NCI-H187 treated with DMSO at 0.1 percent for 48 hours (cell line): ENCODE measurements at regions not wholly inside any gene's neighbourhood (a gene's known extent, or its start where the extent isn't known, plus 50 kb on each side); places are given as distances from the start of the nearest gene placed in this dataset.
A peak's percentile ranks its signal among the peaks of the same experiment; 100 is the strongest.
"Not testable (repeated sequence)": the region's sequence is repeated elsewhere in the genome, so short reads cannot be mapped to it uniquely, and the experiment has no call there.

Experiments
- DNase-seq: peaks from one replicate; lab custom pipeline; 2025; lab: John Stamatoyannopoulos, UW

- DNase-seq, result no peak
These were observed 156.4 kb upstream of the MAP3K1 start for GRCh38 chr5:56658972-56659371.

- DNase-seq, result no peak
These were observed 158.3 kb upstream of the MAP3K1 start for GRCh38 chr5:56656846-56657726.

GRCh38 chr5:56651893-56652292 lies 163.5 kb upstream of the MAP3K1 start:
- no peak for DNase-seq

- DNase-seq, result no peak
These were observed 165.0 kb upstream of the MAP3K1 start for GRCh38 chr5:56650386-56650785.

GRCh38 chr5:56649569-56649968 lies 165.8 kb upstream of the MAP3K1 start:
- no peak for DNase-seq

GRCh38 chr5:56648460-56649034 lies 166.8 kb upstream of the MAP3K1 start:
- no peak for DNase-seq

GRCh38 chr5:56647099-56647850 lies 168.1 kb upstream of the MAP3K1 start:
- no peak for DNase-seq

- DNase-seq, result no peak
These were observed 173.6 kb upstream of the MAP3K1 start for GRCh38 chr5:56641635-56642260.

- DNase-seq, result no peak
These were observed 174.5 kb upstream of the MAP3K1 start for GRCh38 chr5:56640763-56641406.

GRCh38 chr5:56639476-56639875 lies 175.9 kb upstream of the MAP3K1 start:
- DNase-seq, result no peak

- peak; percentile 82 for DNase-seq
These were observed 176.5 kb upstream of the MAP3K1 start for GRCh38 chr5:56638768-56639238.

- DNase-seq, result peak; percentile 48
These were observed 177.2 kb upstream of the MAP3K1 start for GRCh38 chr5:56638061-56638621.

GRCh38 chr5:56637321-56637920 lies 177.9 kb upstream of the MAP3K1 start:
- DNase-seq, result peak; percentile 58

GRCh38 chr5:56633950-56634349 lies 181.4 kb upstream of the MAP3K1 start:
- DNase-seq, result no peak

- no peak for DNase-seq
These were observed 182.4 kb upstream of the MAP3K1 start for GRCh38 chr5:56632939-56633338.

- no peak for DNase-seq
These were observed 183.2 kb upstream of the MAP3K1 start for GRCh38 chr5:56632199-56632598.

GRCh38 chr5:56631719-56632118 lies 183.6 kb upstream of the MAP3K1 start:
- DNase-seq, result no peak

- not testable (repeated sequence) for DNase-seq
These were observed 186.7 kb upstream of the MAP3K1 start for GRCh38 chr5:56628616-56629015.

GRCh38 chr5:56625541-56625940 lies 189.8 kb upstream of the MAP3K1 start:
- DNase-seq, result no peak

GRCh38 chr5:56624751-56625150 lies 190.6 kb upstream of the MAP3K1 start:
- DNase-seq, result no peak

- DNase-seq, result no peak
These were observed 193.2 kb upstream of the MAP3K1 start for GRCh38 chr5:56622141-56622540.
